K562 (cell line): ENCODE measurements at regions not wholly inside any gene's neighbourhood (a gene's known extent, or its start where the extent isn't known, plus 50 kb on each side); places are given as distances from the start of the nearest gene placed in this dataset.

Source experiments
- ATAC-seq: fragments of 200-7000 bp; cut with Tn5 transposase; 3 replicates; pipeline ENCODE4 v1.9.1; 2020; ENCODE audit warnings: moderate library complexity
- BruUV-seq: library from RNA; stranded (reverse); fragments of 400-500 nt; replicated peaks from 2 replicates; lab custom pipeline; 2021; lab: Mats Ljungman, UMichigan
- CTCF ChIA-PET: fragments of 300-600 bp; formaldehyde crosslinking; extraction: SDS; loops from one replicate; lab custom pipeline; 2021; ENCODE audit warnings: low intra/inter-chr PET ratio; lab: Yijun Ruan, JAX
- POLR2A ChIA-PET: fragments of 300-600, 350-650 bp; sonication (Branson Sonifier 250); formaldehyde crosslinking; extraction: SDS; loops from one replicate; lab custom pipeline; 2021; ENCODE audit warnings: antibody characterized with exemption, inconsistent platforms; lab: Yijun Ruan, JAX
- DNase-seq, 4 experiments: peaks; one replicate each; pipeline versions ENCODE4 v3.0.0 to v3.0.0-alpha.2; 2011 to 2018; ENCODE audit warnings: low spot score in 3 of 4, mixed read lengths in 3 of 4; ENCODE audit errors: extremely low read depth in 1 of 4
- FAIRE-seq: peaks from 2 replicates; lab custom pipeline; 2011; peaks lifted over from hg19 to GRCh38; lab: Jason Lieb, UNC
- H2AFZ ChIP-seq: 2 replicates; pipeline ENCODE4 v1.6.0; 2011; ENCODE audit warnings: low read depth, low read length, control low read depth, inconsistent platforms
- H3K27ac ChIP-seq: fragments of 200-600 bp; 3 replicates; pipeline ENCODE4 v1.8.0; 2011; ENCODE audit warnings: low read depth, mild to moderate bottlenecking, control low read depth, inconsistent platforms, low read length, moderate library complexity, mixed read lengths; ENCODE audit errors: extremely low read depth
- H3K27me3 ChIP-seq, 2 experiments: fragments of 300-600 bp in 1 of 2; 2 replicates in 1 of 2; 3 replicates in 1 of 2; pipeline versions ENCODE4 v1.6.0 to v1.8.0; 2011; ENCODE audit warnings: inconsistent platforms in 2 of 2, low read length in 2 of 2, mild to moderate bottlenecking in 1 of 2, mixed read lengths in 1 of 2, moderate library complexity in 1 of 2; ENCODE audit not compliant: control insufficient read depth in 2 of 2, insufficient read depth in 2 of 2
- H3K36me3 ChIP-seq: fragments of 300-600 bp; 3 replicates; pipeline ENCODE4 v1.8.0; 2011; ENCODE audit warnings: mild to moderate bottlenecking, low read length, inconsistent platforms; ENCODE audit not compliant: control insufficient read depth, insufficient read depth
- H3K4me1 ChIP-seq, 2 experiments: fragments of 200-600 bp in 1 of 2; replicated peaks in 1 of 2; 2 replicates in 1 of 2; 3 replicates in 1 of 2; pipeline versions ENCODE4 v1.5.1 to v1.8.0; 2011; ENCODE audit warnings: inconsistent platforms in 2 of 2, low read length in 2 of 2, mild to moderate bottlenecking in 1 of 2, mixed read lengths in 1 of 2, moderate library complexity in 1 of 2; ENCODE audit not compliant: control insufficient read depth in 2 of 2, insufficient read depth in 2 of 2
- H3K4me2 ChIP-seq: 2 replicates; pipeline ENCODE4 v1.6.1; 2011; ENCODE audit warnings: low read length, control low read depth, inconsistent platforms, mixed read lengths; ENCODE audit not compliant: insufficient read depth
- H3K4me3 ChIP-seq: fragments of 200-600 bp; sonication (generic), shearing (Covaris generic); 2 replicates; pipeline ENCODE4 v1.5.1; 2016; ENCODE audit warnings: control low read depth, inconsistent platforms
- H3K79me2 ChIP-seq: fragments of 200-600 bp; 3 replicates; pipeline ENCODE4 v1.8.0; 2011; ENCODE audit warnings: low read length, inconsistent platforms; ENCODE audit not compliant: control insufficient read depth, insufficient read depth
- H3K9ac ChIP-seq, 2 experiments: 2 replicates each; pipeline versions ENCODE4 v1.6.0 to v1.6.1; 2011; ENCODE audit warnings: low read depth in 2 of 2, low read length in 2 of 2, control low read depth in 1 of 2, inconsistent platforms in 1 of 2, mild to moderate bottlenecking in 1 of 2, mixed read lengths in 1 of 2; ENCODE audit not compliant: insufficient read depth in 1 of 2
- H3K9me1 ChIP-seq: one replicate; pipeline ENCODE4 v1.6.0; 2011; ENCODE audit warnings: inconsistent platforms, mild to moderate bottlenecking, low read length, moderate library complexity; ENCODE audit not compliant: control insufficient read depth, insufficient read depth
- H3K9me3 ChIP-seq: replicated peaks from 2 replicates; pipeline ENCODE4 v1.5.1; 2011; ENCODE audit warnings: low read depth, low read length, inconsistent platforms; ENCODE audit not compliant: control insufficient read depth, insufficient read depth
- H4K20me1 ChIP-seq: replicated peaks from 2 replicates; pipeline ENCODE4 v1.6.1; 2011; ENCODE audit warnings: low read length, inconsistent platforms, mixed read lengths; ENCODE audit not compliant: control insufficient read depth, insufficient read depth
- CBFB ChIP-seq: sonication (generic); formaldehyde crosslinking; IDR thresholded peaks from 2 replicates; pipeline ENCODE4 v1.4.0; 2020; ENCODE audit warnings: mild to moderate bottlenecking, missing genetic modification reagents
- CHCHD3 ChIP-seq: fragments of 250-450 bp; sonication (Bioruptor Pico); IDR thresholded peaks from 2 replicates; pipeline ENCODE4 v2.1.2; 2022; ENCODE audit warnings: mild to moderate bottlenecking
- IRF2 ChIP-seq: sonication (generic); formaldehyde crosslinking; IDR thresholded peaks from 2 replicates; pipeline ENCODE4 v1.8.1; 2022; ENCODE audit warnings: mild to moderate bottlenecking, missing genetic modification reagents
- NFE2 ChIP-seq: IDR thresholded peaks from 2 replicates; pipeline ENCODE4 v1.6.1; 2014; ENCODE audit warnings: antibody characterized with exemption, low read depth
- NFE2L1 ChIP-seq: fragments of 450-650 bp; IDR thresholded peaks from 2 replicates; pipeline ENCODE4 v1.6.1; 2016; ENCODE audit warnings: missing genetic modification characterization, low read depth, mild to moderate bottlenecking, missing compliant biosample characterization, moderate library complexity, borderline replicate concordance
- POLR2B ChIP-seq: fragments of 450-650 bp; IDR thresholded peaks from 2 replicates; pipeline ENCODE4 v1.6.1; 2018; ENCODE audit warnings: low read depth; ENCODE audit not compliant: partially characterized antibody
- PREB ChIP-seq: sonication (generic); formaldehyde crosslinking; IDR thresholded peaks from 2 replicates; pipeline ENCODE4 v1.8.1; 2023; ENCODE audit warnings: mild to moderate bottlenecking, missing genetic modification reagents
- U2AF1 ChIP-seq: fragments of 200-400 bp; formaldehyde crosslinking; optimal IDR thresholded peaks from 2 replicates; pipeline ENCODE3; 2017; ENCODE audit warnings: mild to moderate bottlenecking, low read depth, low read length, moderate library complexity
- ZBTB9 ChIP-seq: fragments of 450-650 bp; formaldehyde crosslinking; IDR thresholded peaks from 2 replicates; pipeline ENCODE4 v1.4.0; 2020; ENCODE audit warnings: mild to moderate bottlenecking, moderate library complexity
- ZKSCAN8 ChIP-seq: fragments of 200-800 bp; sonication (Bioruptor generic); IDR thresholded peaks from 2 replicates; pipeline ENCODE4 v1.6.1; 2016; ENCODE audit warnings: missing genetic modification characterization, missing compliant biosample characterization
- ZNF232 ChIP-seq: sonication (generic); formaldehyde crosslinking; IDR thresholded peaks from 2 replicates; pipeline ENCODE4 v1.8.0; 2022; ENCODE audit warnings: mild to moderate bottlenecking, missing genetic modification reagents
- ZNF445 ChIP-seq: fragments of 250-450 bp; sonication (Bioruptor Pico); IDR thresholded peaks from 2 replicates; pipeline ENCODE4 v1.4.0; 2020; ENCODE audit warnings: low read depth, mild to moderate bottlenecking, moderate library complexity
- ZNF449 ChIP-seq: fragments of 250-450 bp; sonication (Bioruptor Pico); IDR thresholded peaks from 2 replicates; pipeline ENCODE4 v1.8.0; 2022; ENCODE audit warnings: moderate library complexity, mild to moderate bottlenecking, inconsistent platforms
- ZNF518B ChIP-seq: fragments of 250-450 bp; sonication (Bioruptor Pico); IDR thresholded peaks from 2 replicates; pipeline ENCODE4 v1.5.0; 2021; ENCODE audit warnings: mild to moderate bottlenecking, moderate library complexity
- WGBS: fragments of 100-300 bp; shearing (Covaris generic); methylation state at CpG from one replicate; pipeline ENCODE4 v1.1.6; 2016; ENCODE audit warnings: low coverage, mixed read lengths; ENCODE audit not compliant: insufficient coverage; ENCODE audit errors: missing lambda C conversion rate; 5-methylcytosine and 5-hydroxymethylcytosine counted together
- in situ Hi-C: fragments of 300-500 bp; cut with MboI; formaldehyde crosslinking; loops from 4 replicates; pipeline ENCODE4 v1.15.0; 2018; ENCODE audit warnings: inconsistent platforms, mixed read lengths
- intact Hi-C: fragments of 100-400 bp; cut with micrococcal nuclease; formaldehyde crosslinking; loops from 2 replicates; pipeline ENCODE4 v1.14.2; 2022

GRCh38 chr12:86530996-86531655 lies 274.9 kb upstream of the MGAT4C start:
- WGBS: 7% methylated on average over 1 of the region's 1 CpG
- ATAC-seq: no peak
- FAIRE-seq: no peak
- no peak overlapping the region for H3K9ac ChIP-seq
- H3K9me1 ChIP-seq: no peaks in the 10 kb centered on the region
- no peaks in the 10 kb centered on the region for H3K4me1 ChIP-seq
- intact Hi-C loops: no loop called here
- POLR2A ChIA-PET: no interaction called here
- TF ChIP-seq NFE2L1 (no peak), ZBTB9 (CRISPR knock-in tag) (no peak), CHCHD3 (CRISPR knock-in tag) (no peak), IRF2 (no peak), ZNF518B (CRISPR knock-in tag) (no peak), CBFB (CRISPR knock-in tag) (no peak), ZNF445 (CRISPR knock-in tag) (no peak), NFE2 (no peak), ZNF449 (CRISPR knock-in tag) (no peak), PREB (no peak), U2AF1 (no peak), ZNF232 (no peak), POLR2B (no peak), ZKSCAN8 (CRISPR knock-in tag) (no peak)
- H4K20me1 ChIP-seq: no peaks in the 10 kb centered on the region
- CTCF ChIA-PET: no interaction called here
- H3K79me2 ChIP-seq: no peaks in the 10 kb centered on the region
- no peak overlapping the region for H3K4me3 ChIP-seq
- no peak overlapping the region for H2AFZ ChIP-seq
- no TSS peak for BruUV-seq
- no peak overlapping the region for H3K4me2 ChIP-seq
- no peaks in the 10 kb centered on the region for H3K9me3 ChIP-seq
- no peak overlapping the region for H3K27ac ChIP-seq
- no peaks in the 10 kb centered on the region for H3K27me3 ChIP-seq
- DNase-seq: no peak
- in situ Hi-C loops: no loop called here
- no peaks in the 10 kb centered on the region for H3K36me3 ChIP-seq
